ENCODE measurements at regions not wholly inside any gene's neighbourhood (a gene's known extent, or its start where the extent isn't known, plus 50 kb on each side); places are given as distances from the start of the nearest gene placed in this dataset.

- TF ChIP-seq CTCF (IDR thresholded peaks at IDR 0.05; ENCODE audit: insufficient read depth, low read length, poor library complexity, severe bottlenecking) (no peak), EZH2phosphoT487 (conservative IDR thresholded peaks at IDR 0.05; ENCODE audit: low read length) (no peak)
Measured at GRCh38 chr6:166029506-166029905, 138.1 kb downstream of the TBXT start.

Measured in SU-DHL-6 (cell line).